ENCODE measurements at regions not wholly inside any gene's neighbourhood (a gene's known extent, or its start where the extent isn't known, plus 50 kb on each side); places are given as distances from the start of the nearest gene placed in this dataset.

- no peak for TF ChIP-seq ZNF318 (CRISPR knock-in tag; IDR thresholded peaks at IDR 0.05)
- no peak for TF ChIP-seq KDM5B (CRISPR knock-in tag; IDR thresholded peaks at IDR 0.05; ENCODE audit: borderline replicate concordance)
- TF ChIP-seq RBAK (CRISPR knock-in tag; IDR thresholded peaks at IDR 0.05) = no peak
- no peak for TF ChIP-seq NBN (conservative IDR thresholded peaks at IDR 0.05)
These were observed 363.0 kb downstream of the UTRN start (continued) for GRCh38 chr6:144647971-144648651.

- Histone ChIP-seq H4K20me1 (ENCODE audit: insufficient read depth, low read length) (no peaks in the 10 kb centered on the region), H3K4me3 (replicated peaks in 1 of 3; ENCODE audit: insufficient read depth in 1 of 3, low read depth in 2 of 3, low read length in 3 of 3) (no peak overlapping the region), H3K4me2 (ENCODE audit: low read depth, low read length) (peak overlapping the region; percentile 68), H3K4me1 (ENCODE audit: insufficient read depth, low read length) (peaks cover 100% of the 10 kb centered on the region), H3K9ac (ENCODE audit: insufficient read depth, low read depth, low read length) (peak overlapping the region; percentile 36), H3K9me3 (ENCODE audit: low read length) (no peaks in the 10 kb centered on the region), H3K79me2 (ENCODE audit: insufficient read depth, low read length) (peaks cover 9% of the 10 kb centered on the region), H2AFZ (ENCODE audit: low read length) (no peak overlapping the region), H3K36me3 (replicated peaks in 1 of 2; ENCODE audit: control insufficient read depth in 1 of 2, insufficient read depth in 2 of 2, low read length in 2 of 2) (no peaks in the 10 kb centered on the region; a peak in 1 of 5 replicates), H3K27ac (ENCODE audit: extremely low read length, insufficient read depth, low read length) (peak overlapping the region; percentile 83), H3K27me3 (ENCODE audit: control insufficient read depth in 1 of 2, insufficient read depth in 2 of 2, low read length in 2 of 2) (no peaks in the 10 kb centered on the region)
- DNase-seq (ENCODE audit: low spot score) = peak; percentile 39
- intact Hi-C loops (cut with micrococcal nuclease; ENCODE audit: unreplicated experiment) = no loop called here
- POLR2A ChIA-PET = interaction anchor here (1.4 to 2.1 kb wide), 2 partner anchors 12 kb away, joined by 5 to 26 read pairs; no protein-coding TSS in a partner anchor
- CTCF ChIA-PET (ENCODE audit: low intra/inter-chr PET ratio, low total read pairs) = no interaction called here
- no peak for FAIRE-seq
- in situ Hi-C loops (cut with HindIII; ENCODE audit: extremely low pct_ligation_motif_present, low pct_unique_long_range_greater_than_20kb) = no loop called here
- 42% methylated on average over 2 of the region's 2 CpGs for WGBS (ENCODE audit: low lambda C conversion rate)
- no peak for ATAC-seq
- BruUV-seq (replicated peaks) = no TSS peak
- peak; percentile 70 for TF ChIP-seq GATAD2A (CRISPR knock-in tag; IDR thresholded peaks at IDR 0.05)
- no peak for TF ChIP-seq NRL (CRISPR knock-in tag; IDR thresholded peaks at IDR 0.05; ENCODE audit: borderline replicate concordance)
- TF ChIP-seq MYPOP (CRISPR knock-in tag; IDR thresholded peaks at IDR 0.05) = no peak
- TF ChIP-seq ZNF790 (CRISPR knock-in tag; IDR thresholded peaks at IDR 0.05; ENCODE audit: borderline replicate concordance) = no peak
- TF ChIP-seq ZNF562 (CRISPR knock-in tag; IDR thresholded peaks at IDR 0.05; ENCODE audit: borderline replicate concordance) = no peak
- peak in 1 of 2 experiments; percentile 45; a peak in 1 of 4 replicates for TF ChIP-seq KLF16 (CRISPR knock-in tag; IDR thresholded peaks at IDR 0.05)
- TF ChIP-seq ZNF713 (CRISPR knock-in tag; IDR thresholded peaks at IDR 0.05) = no peak
- TF ChIP-seq RBAK (CRISPR knock-in tag; IDR thresholded peaks at IDR 0.05) = no peak
- TF ChIP-seq CC2D1A (CRISPR knock-in tag; IDR thresholded peaks at IDR 0.05) = no peak
- TF ChIP-seq SOX6 (IDR thresholded peaks at IDR 0.05) = no peak
- TF ChIP-seq SOX6 (CRISPR knock-in tag; IDR thresholded peaks at IDR 0.05) = peak; percentile 78
- TF ChIP-seq DPF2 (CRISPR knock-in tag; IDR thresholded peaks at IDR 0.05; ENCODE audit: borderline replicate concordance, low read depth) = peak; percentile 53; the same call in 1 of the 2 replicates
These were observed 363.9 kb downstream of the UTRN start for GRCh38 chr6:144649085-144649484.

Measured in HepG2 (cell line).